Kidney epithelial cell (primary cell): ENCODE measurements at regions not wholly inside any gene's neighbourhood (a gene's known extent, or its start where the extent isn't known, plus 50 kb on each side); places are given as distances from the start of the nearest gene placed in this dataset.

Experiments used
- DNase-seq: peaks from one replicate; pipeline ENCODE4 v3.0.0-alpha.2; 2010; ENCODE audit warnings: low read depth
- H3K27me3 ChIP-seq: 2 replicates; pipeline ENCODE4 v1.6.0; 2011; ENCODE audit warnings: low read length; ENCODE audit not compliant: control insufficient read depth, insufficient read depth
- H3K36me3 ChIP-seq: 2 replicates; pipeline ENCODE4 v1.5.1; 2011; ENCODE audit warnings: low read length; ENCODE audit not compliant: control insufficient read depth, insufficient read depth
- H3K4me3 ChIP-seq: 2 replicates; pipeline ENCODE4 v1.5.1; 2011; ENCODE audit warnings: low read depth, mild to moderate bottlenecking, control low read depth, low read length
- TF ChIP-seq, protein P1 (sequence below): IDR thresholded peaks from 2 replicates; pipeline ENCODE4 v1.5.1; 2011; ENCODE audit warnings: mild to moderate bottlenecking, moderate library complexity, low read length, control low read depth, inconsistent platforms; ENCODE audit not compliant: insufficient read depth, poor library complexity, severe bottlenecking

DNA sequence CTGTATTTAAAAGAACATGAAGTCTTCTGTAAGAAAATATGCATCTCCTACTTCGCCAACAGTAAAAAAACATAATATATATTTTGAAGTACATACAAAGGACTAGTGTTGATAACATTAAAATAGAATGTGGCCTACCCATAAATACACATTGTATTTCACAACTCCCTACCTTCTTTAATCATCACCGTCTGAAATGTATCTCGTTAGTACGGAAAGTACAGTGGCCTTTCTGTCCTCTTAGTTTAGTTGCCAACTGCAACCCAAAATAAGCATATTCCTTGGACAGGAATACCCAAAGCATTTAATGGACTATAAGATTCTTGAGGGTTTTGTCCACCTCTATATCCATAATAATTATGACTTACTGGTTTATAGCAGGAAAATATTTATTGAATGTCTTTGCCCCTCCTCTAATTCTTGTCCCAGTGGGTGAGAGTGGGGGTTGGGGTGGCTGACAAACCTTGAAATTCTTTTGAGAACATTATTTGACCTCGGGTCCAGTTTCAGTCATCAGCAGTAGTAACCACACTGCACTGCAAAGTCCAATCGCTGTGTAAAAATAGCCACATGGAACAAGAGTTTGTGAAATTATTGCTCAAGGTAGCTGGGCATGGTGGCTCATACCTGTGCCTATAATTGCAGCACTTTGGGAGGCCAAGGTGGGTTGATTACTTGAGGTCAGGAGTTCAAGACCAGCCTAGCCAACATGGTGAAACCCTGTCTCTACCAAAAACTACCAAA, 474.5 kb downstream of the KLHL13 start:
- TF ChIP-seq, protein P1, sequence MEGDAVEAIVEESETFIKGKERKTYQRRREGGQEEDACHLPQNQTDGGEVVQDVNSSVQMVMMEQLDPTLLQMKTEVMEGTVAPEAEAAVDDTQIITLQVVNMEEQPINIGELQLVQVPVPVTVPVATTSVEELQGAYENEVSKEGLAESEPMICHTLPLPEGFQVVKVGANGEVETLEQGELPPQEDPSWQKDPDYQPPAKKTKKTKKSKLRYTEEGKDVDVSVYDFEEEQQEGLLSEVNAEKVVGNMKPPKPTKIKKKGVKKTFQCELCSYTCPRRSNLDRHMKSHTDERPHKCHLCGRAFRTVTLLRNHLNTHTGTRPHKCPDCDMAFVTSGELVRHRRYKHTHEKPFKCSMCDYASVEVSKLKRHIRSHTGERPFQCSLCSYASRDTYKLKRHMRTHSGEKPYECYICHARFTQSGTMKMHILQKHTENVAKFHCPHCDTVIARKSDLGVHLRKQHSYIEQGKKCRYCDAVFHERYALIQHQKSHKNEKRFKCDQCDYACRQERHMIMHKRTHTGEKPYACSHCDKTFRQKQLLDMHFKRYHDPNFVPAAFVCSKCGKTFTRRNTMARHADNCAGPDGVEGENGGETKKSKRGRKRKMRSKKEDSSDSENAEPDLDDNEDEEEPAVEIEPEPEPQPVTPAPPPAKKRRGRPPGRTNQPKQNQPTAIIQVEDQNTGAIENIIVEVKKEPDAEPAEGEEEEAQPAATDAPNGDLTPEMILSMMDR = no peak
- Histone ChIP-seq H3K4me3 (no peak overlapping the region), H3K27me3 (no peaks in the 10 kb centered on the region), H3K36me3 (no peaks in the 10 kb centered on the region)
- DNase-seq = no peak

DNA sequence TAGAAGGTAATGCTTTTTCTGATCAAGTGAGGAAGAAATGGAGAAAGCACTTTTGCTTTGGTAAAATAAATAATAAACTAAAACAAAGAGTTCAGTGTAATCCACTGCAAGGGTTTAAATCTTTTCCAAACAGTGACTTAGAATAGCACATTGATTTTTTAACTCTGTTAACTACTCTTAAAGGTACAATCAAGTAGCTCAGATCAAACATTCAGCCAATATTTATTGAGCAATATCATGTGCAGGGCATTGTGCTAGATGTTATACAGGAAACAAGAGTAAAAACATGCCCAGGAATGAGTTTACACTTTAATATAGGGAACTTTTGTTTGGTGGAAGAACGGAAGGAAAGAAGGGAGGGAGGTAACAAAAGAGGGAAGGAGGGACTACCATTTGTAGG, 479.8 kb downstream of the KLHL13 start:
- Histone ChIP-seq H3K27me3 (no peaks in the 10 kb centered on the region), H3K4me3 (no peak overlapping the region), H3K36me3 (no peaks in the 10 kb centered on the region)
- TF ChIP-seq, protein P1 = no peak
- DNase-seq = no peak

DNA sequence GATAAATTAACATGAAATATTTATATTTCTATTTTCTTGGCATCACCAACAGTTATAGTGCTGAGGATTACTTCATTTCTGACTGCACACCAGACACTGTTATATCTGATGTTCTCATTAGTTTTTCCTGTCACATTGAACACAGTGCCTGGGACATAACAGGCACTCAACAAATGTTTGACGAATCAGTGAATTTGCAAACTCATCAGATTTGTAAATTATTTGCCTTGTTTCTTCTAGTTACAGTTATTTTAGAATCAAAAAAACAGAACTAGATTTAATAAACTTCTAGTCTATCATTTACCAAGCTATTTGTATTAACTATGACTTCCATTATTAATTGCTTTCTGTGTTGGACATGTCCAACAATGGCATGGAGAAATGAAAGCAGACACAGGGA, 483.3 kb downstream of the KLHL13 start:
- no peak for DNase-seq
- no peaks in the 10 kb centered on the region for H3K27me3 ChIP-seq
- H3K4me3 ChIP-seq = no peak overlapping the region
- TF ChIP-seq, protein P1 = no peak
- H3K36me3 ChIP-seq = no peaks in the 10 kb centered on the region

DNA sequence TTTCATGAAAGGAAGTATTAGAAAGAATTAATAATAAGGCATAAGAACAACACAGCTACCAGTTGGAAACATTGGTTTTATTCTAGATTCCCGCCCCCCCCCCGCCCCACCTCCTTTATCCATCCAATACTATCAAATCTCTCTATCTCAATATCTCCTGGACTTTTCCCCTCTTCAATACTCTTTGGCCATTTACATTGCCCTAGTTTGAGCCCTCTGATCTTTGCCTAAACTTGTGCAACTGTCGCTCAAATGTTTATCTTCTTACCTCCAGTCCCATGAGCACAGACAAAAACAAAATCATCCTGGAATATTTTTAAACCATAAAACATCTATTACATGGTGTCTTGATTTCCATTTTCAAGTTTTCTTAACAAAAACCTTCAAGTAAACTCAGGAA, 488.2 kb downstream of the KLHL13 start:
- no peak for DNase-seq
- Histone ChIP-seq H3K36me3 (no peaks in the 10 kb centered on the region), H3K4me3 (no peak overlapping the region), H3K27me3 (no peaks in the 10 kb centered on the region)
- TF ChIP-seq, protein P1 = no peak

DNA sequence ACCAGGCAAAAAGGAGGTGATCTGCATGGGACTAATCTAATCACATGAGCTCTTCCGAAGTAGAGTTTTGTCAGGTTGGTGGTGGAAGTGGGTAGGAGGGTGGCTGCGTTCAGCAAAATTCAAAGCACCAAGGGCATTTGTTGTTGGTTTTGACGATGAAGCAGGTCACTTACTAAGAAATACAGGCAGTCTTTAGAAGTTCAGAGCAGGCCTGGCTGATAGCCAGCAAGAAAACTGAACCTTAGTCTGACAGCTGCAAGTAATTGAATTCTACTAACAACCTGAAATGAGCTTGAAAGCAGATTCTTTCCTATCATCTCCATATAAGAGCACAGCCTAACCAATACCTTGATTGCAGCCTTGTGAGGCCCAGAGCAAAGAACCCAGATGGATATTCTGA, 505.8 kb downstream of the KLHL13 start:
- TF ChIP-seq, protein P1 = no peak
- DNase-seq = no peak
- H3K27me3 ChIP-seq = no peaks in the 10 kb centered on the region
- H3K36me3 ChIP-seq = no peaks in the 10 kb centered on the region
- no peak overlapping the region for H3K4me3 ChIP-seq

DNA sequence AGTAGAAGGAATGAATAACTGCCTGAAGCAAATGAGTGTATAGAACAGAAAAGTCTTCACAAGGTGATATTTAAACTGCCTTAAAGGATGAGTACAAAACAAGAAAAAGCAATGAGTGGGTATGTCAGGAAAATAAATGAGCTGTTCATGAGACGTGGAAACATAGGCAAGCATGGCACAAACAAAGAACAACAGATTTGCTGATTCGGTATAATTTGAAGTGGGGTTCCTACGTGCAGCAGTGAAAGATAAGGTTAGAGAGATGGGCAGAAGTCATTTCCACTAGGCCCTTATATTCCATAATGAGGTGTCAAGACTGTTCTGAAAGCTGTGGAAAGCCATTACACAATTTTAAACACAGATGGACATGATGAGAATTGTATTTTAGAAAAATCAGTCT, 506.6 kb downstream of the KLHL13 start:
- TF ChIP-seq, protein P1 = no peak
- H3K27me3 ChIP-seq = no peaks in the 10 kb centered on the region
- no peaks in the 10 kb centered on the region for H3K36me3 ChIP-seq
- no peak overlapping the region for H3K4me3 ChIP-seq
- DNase-seq = no peak
